Posterior cingulate gyrus (tissue), 11 donors: ENCODE measurements at regions not wholly inside any gene's neighbourhood (a gene's known extent, or its start where the extent isn't known, plus 50 kb on each side); places are given as distances from the start of the nearest gene placed in this dataset.
A peak's percentile ranks its signal among the peaks of the same experiment; 100 is the strongest.

Source experiments
- DNase-seq, 10 donors: peaks; one replicate each; pipeline versions ENCODE4 v3.0.0 to v3.0.0-alpha.2; 2020 to 2021; ENCODE audit warnings: mixed read lengths in 3 of 10
- intact Hi-C: fragments of 100-400 bp; cut with DNase I; formaldehyde crosslinking; loops from one replicate; pipeline ENCODE4 v1.15.1; 2023

DNA sequence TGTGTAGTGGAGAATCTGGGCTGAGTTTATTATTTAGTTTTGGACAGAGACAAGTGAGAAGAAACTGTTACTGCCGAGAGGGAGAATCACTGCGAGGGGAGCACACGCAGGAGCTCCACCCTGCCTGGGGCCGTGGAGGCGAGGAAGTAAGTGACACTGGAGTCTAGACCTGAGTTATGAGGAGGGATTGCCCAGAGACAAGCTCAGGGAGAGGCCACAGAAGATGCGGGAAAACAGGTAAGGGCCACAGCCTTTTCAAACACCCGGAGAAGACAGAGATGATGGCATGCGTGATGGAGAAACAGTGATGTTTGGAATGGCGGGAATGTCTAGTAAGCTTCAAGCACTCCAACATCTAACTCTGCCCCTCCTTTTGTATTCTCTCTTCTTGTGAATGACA is 84.1 kb downstream of the TNFSF11 start:
- intact Hi-C loops = no loop called here
- no peak for DNase-seq

DNA sequence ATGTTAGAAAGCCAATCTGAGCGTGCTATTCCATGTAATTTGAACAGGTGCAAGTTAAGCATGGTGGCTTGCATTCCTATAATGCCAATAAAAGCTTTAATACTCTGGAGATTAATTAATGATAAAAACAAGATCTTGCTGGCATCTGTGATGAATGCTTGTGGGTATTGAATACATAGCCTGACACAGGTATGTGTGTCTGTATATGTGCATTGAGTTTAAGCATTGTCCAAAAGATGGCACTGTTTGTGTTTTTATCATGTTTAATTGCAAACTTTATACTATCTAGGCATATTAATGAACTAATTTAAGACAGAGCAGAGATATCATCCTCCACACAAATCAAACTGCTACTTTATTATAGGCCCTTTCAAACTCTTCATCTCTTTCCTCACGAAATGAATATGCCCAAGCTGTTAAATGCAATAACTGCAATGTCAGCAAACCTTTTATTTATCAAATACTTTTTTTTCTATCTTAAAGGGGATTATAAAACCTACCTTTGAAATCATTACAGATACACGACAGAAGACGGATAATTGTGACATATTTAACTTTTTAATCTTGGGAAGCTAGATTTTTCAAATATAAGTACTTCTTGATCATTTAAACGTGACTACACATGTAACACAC is 86.5 kb downstream of the TNFSF11 start:
- DNase-seq = no peak
- intact Hi-C loops = no loop called here

DNA sequence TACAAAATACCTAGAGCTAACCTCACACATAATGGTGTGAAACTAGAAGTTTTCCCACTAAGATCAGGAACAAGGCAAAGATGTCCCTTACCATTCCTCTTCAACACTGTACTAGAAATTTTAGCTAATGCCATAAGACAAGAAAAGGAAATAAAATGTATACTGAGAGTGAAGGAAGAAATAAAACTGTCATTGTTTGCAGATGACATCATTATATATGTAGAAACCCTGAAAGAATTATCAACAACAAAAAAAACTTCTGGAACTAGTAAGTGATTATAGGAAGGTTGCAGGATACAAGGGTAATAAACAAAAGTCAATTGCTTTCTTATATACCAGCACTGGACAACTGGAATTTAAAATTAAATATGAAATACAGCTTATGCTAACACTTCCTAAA is 93.7 kb downstream of the TNFSF11 start:
- intact Hi-C loops = no loop called here

GRCh38 chr13:42671502-42671901 is 97.5 kb downstream of the TNFSF11 start:
- no peak for DNase-seq
- intact Hi-C loops = no loop called here

More for the DNA sequence above, 93.7 kb downstream of the TNFSF11 start:
- DNase-seq = no peak

- DNase-seq = no peak
- intact Hi-C loops = no loop called here
These were observed 99.7 kb downstream of the TNFSF11 start for GRCh38 chr13:42673677-42674076.

DNA sequence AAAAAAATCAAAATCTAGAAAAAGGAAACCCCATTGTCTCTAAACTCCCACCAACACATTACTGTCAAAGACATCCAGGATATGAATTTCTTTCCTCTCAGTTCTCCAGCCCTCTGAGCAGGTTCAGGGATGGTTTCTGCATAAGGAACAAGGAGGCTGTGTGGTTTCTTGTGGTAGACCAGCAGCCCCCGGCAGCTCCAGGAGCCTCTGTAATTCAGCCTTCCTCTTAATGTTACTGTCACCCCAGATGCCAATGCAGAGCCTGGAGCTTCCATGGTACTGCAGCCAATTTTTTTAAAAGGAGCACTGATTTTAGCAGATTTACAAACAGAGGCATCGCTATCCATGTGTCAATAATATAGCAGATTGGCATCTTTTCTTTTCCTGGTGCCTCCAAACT is 100.6 kb upstream of the FAM216B start:
- intact Hi-C loops = no loop called here
- peak in 1 of 10 donors; percentile 59 for DNase-seq

- intact Hi-C loops = no loop called here
- peak in 6 of 10 donors; percentile 11 to 85 (median 34) for DNase-seq
These were observed 99.9 kb upstream of the FAM216B start for GRCh38 chr13:42681326-42682100.

DNA sequence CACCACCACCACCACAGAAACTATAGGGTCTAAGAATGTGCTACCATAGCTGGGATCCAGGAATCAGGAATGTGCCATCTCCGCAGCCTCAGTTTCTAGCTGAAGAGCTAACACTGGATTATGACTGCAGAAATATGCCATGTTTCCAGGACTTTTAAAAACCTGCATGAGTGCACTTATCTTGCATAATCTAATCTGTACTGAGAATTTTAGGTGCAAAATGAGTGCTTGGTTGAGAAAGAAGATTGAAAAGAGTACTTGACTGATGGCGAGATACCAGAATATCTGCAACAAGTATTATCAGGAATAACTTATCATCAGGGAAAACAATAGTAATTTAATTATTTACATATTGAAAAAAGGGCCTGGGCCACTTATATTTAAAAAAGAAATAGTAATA is 97.2 kb upstream of the FAM216B start:
- intact Hi-C loops = no loop called here
- DNase-seq = no peak

- DNase-seq = no peak
- intact Hi-C loops = no loop called here
These were observed 95.6 kb upstream of the FAM216B start for GRCh38 chr13:42685751-42686150.

DNA sequence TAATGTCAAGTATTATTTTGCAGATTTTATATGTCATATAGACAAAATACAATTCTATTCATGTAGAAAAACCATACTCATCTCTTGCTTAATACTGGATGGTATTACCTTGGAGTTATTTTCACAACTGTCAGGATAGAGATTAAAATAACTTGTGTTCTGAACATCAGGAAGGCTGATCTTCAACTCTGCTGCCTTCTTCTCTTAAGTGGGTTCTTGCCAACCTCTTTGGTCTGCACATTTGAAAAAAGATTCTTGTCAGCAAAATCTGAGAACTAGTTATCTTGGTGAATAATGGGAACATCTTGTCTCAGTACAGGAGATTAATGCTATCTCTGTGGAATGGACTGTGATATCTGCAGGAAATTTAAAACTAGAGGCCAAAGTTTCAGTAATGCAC is 95.2 kb upstream of the FAM216B start:
- DNase-seq = no peak
- intact Hi-C loops = no loop called here

GRCh38 chr13:42688821-42689220 is 92.6 kb upstream of the FAM216B start:
- no peak for DNase-seq
- intact Hi-C loops = no loop called here

GRCh38 chr13:42696191-42696590 is 85.2 kb upstream of the FAM216B start:
- intact Hi-C loops = no loop called here
- no peak for DNase-seq

- DNase-seq = no peak
- intact Hi-C loops = no loop called here
These were observed 81.5 kb upstream of the FAM216B start for GRCh38 chr13:42699912-42700311.

- DNase-seq = peak in 4 of 10 donors; percentile 9 to 81 (median 38)
- intact Hi-C loops = no loop called here
These were observed 78.7 kb upstream of the FAM216B start for GRCh38 chr13:42702716-42703115.

DNA sequence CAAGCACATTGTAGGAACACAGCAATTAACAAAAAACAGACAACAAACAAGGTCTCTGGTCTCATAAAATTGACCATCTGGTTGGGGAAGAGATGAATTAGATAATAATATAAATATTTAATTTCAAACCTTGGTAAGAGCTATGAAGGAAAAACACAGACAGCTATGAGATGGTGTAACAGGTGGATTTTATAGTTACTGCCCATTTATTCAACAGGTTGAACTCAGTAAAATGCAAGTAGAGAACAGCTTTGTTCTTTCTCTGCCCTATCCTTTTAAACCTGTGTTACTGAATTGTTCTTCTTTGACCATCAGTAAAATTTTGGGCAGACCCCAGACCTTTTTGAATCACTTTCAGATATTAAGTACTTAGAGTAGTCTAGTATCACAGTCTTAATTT is 77.6 kb upstream of the FAM216B start:
- no peak for DNase-seq
- intact Hi-C loops = no loop called here

DNA sequence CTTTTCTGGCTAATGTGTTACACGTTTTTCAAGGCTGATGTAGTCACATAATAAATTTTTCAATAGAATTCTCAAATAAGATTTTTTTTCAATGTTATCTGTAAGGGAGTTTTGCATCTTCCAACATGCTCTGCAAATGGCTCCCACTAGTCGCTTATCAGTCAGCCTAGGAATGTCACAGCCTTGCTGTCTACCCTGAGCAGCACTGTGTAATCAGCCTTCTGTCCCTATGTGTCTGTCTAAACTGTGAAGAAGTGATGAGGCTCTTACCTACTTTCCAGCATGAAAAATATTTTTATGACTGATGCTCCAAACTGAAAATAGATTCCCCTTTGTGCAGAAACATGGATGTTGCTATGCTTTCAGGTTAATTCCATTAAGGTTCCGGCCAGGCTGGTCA is 75.1 kb upstream of the FAM216B start:
- no peak for DNase-seq
- intact Hi-C loops = no loop called here

DNA sequence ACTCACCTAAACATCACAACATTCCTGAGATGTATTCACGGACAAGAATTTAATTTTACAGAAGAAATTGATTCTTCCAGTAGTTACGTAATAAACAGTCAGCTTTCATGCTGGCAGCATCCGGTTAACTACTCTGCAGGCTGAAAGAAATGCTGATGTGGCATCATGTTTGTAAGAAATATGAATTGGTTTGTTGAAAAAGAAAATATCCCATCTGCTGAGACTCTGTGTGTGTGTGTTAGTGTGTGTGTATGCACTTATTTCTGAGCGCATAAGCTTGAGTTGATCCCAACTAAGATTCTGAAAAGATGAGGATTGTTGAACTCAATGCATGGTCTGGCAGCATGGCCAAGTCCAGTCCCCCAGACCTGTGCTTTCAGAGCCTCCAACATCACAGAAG is 74.3 kb upstream of the FAM216B start:
- intact Hi-C loops = no loop called here
- no peak for DNase-seq

- no peak for DNase-seq
- intact Hi-C loops = no loop called here
These were observed 73.8 kb upstream of the FAM216B start for GRCh38 chr13:42707586-42707985.

- intact Hi-C loops = no loop called here
- DNase-seq = no peak
These were observed 73.0 kb upstream of the FAM216B start for GRCh38 chr13:42708391-42708790.

DNA sequence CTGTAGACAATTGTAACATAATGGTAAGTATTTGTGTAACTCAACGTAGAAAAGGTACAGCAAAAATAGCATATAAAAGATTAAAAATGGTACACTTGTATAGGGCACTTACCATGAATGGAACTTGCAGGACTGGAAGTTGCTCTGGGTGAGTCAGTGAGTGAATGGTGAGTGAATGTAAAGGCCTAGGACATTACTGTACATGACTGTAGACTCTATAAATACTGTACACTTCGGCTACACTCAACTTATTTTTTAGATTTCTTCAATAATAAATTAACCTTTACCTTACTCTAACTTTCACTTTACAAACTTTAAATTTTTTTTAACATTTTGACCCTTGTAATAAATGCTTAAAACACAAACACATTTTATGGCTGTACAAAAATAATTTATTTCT is 72.1 kb upstream of the FAM216B start:
- intact Hi-C loops = no loop called here
- no peak for DNase-seq

GRCh38 chr13:42715909-42716308 is 65.5 kb upstream of the FAM216B start:
- no peak for DNase-seq
- intact Hi-C loops = no loop called here

DNA sequence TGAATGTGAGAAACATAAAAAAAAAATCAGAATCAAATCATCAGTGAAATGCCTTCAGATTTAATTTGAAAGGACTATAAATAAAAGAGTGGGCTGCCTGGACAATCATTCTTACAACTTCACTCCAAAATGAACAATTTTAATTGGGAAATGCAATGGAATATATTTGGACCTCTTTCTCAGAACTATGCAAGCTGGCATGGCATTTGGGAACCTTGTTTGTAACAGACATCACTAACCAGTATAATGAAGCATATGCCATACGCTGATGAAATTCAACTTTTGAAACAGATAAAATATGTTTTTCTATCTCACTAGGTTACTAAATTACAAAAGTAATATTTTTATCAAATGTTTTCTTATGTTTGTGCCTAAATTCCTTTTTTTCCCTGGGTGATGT is 64.2 kb upstream of the FAM216B start:
- DNase-seq = no peak
- intact Hi-C loops = no loop called here
